ENCODE measurements at regions not wholly inside any gene's neighbourhood (a gene's known extent, or its start where the extent isn't known, plus 50 kb on each side); places are given as distances from the start of the nearest gene placed in this dataset.

- no peak overlapping the region for H3K4me3 ChIP-seq
- no peaks in the 10 kb centered on the region for H3K9me3 ChIP-seq (replicated peaks in 1 of 3)
- no peak overlapping the region for H3K27ac ChIP-seq
- TF ChIP-seq POLR2A (IDR thresholded peaks at IDR 0.05) (no peak), CTCF (IDR thresholded peaks at IDR 0.05) (no peak)
- H3K27me3 ChIP-seq: no peaks in the 10 kb centered on the region
- no peaks in the 10 kb centered on the region for H3K36me3 ChIP-seq (replicated peaks in 1 of 2)
- DNase-seq: no peak
- H3K4me1 ChIP-seq (replicated peaks in 1 of 2): no peaks in the 10 kb centered on the region
- 40 to 56% (median 53%) methylated on average over 3 of the region's 3 CpGs for WGBS, 4 donors
- intact Hi-C loops (cut with DNase I): no loop called here
These were observed 213.7 kb upstream of the VCX3A start for GRCh38 chrX:6748595-6748994.

GRCh38 chrX:6738518-6739470, 203.9 kb upstream of the VCX3A start:
- H3K4me1 ChIP-seq (replicated peaks in 1 of 2): no peaks in the 10 kb centered on the region
- no peak for TF ChIP-seq POLR2A (IDR thresholded peaks at IDR 0.05)
- no peak for TF ChIP-seq CTCF (IDR thresholded peaks at IDR 0.05)
- no peaks in the 10 kb centered on the region for H3K27me3 ChIP-seq
- no peak overlapping the region for H3K4me3 ChIP-seq
- no peak for DNase-seq
- H3K27ac ChIP-seq: no peak overlapping the region
- H3K36me3 ChIP-seq (replicated peaks in 1 of 2): no peaks in the 10 kb centered on the region
- intact Hi-C loops (cut with DNase I): no loop called here
- 68 to 75% (median 74%) methylated on average over 10 to 11 of the region's 11 CpGs for WGBS, 4 donors
- no peaks in the 10 kb centered on the region for H3K9me3 ChIP-seq (replicated peaks in 1 of 3)

- TF ChIP-seq CTCF (IDR thresholded peaks at IDR 0.05) (no peak), POLR2A (IDR thresholded peaks at IDR 0.05) (no peak)
- Histone ChIP-seq H3K27me3 (no peaks in the 10 kb centered on the region), H3K4me1 (replicated peaks in 1 of 2) (no peaks in the 10 kb centered on the region), H3K27ac (no peak overlapping the region), H3K4me3 (no peak overlapping the region), H3K9me3 (replicated peaks in 1 of 3) (no peaks in the 10 kb centered on the region), H3K36me3 (replicated peaks in 1 of 2) (no peaks in the 10 kb centered on the region)
- DNase-seq: no peak
- intact Hi-C loops (cut with DNase I): no loop called here
- 70 to 76% (median 72%) methylated on average over 6 of the region's 6 CpGs for WGBS, 4 donors
These were observed 200.1 kb upstream of the VCX3A start for GRCh38 chrX:6734844-6735634.

GRCh38 chrX:6732101-6732500, 197.2 kb upstream of the VCX3A start:
- no peak for DNase-seq
- no peaks in the 10 kb centered on the region for H3K9me3 ChIP-seq (replicated peaks in 1 of 3)
- TF ChIP-seq POLR2A (IDR thresholded peaks at IDR 0.05): no peak
- TF ChIP-seq CTCF (IDR thresholded peaks at IDR 0.05): no peak
- no peaks in the 10 kb centered on the region for H3K27me3 ChIP-seq
- no peaks in the 10 kb centered on the region for H3K36me3 ChIP-seq (replicated peaks in 1 of 2)
- intact Hi-C loops (cut with DNase I): no loop called here
- no peaks in the 10 kb centered on the region for H3K4me1 ChIP-seq (replicated peaks in 1 of 2)
- H3K4me3 ChIP-seq: no peak overlapping the region
- 11 to 22% (median 14%) methylated on average over 1 of the region's 1 CpG for WGBS, 4 donors
- no peak overlapping the region for H3K27ac ChIP-seq

All from adrenal gland (tissue), 9 donors.